NCI-H345 (cell line): ENCODE measurements at regions not wholly inside any gene's neighbourhood (a gene's known extent, or its start where the extent isn't known, plus 50 kb on each side); places are given as distances from the start of the nearest gene placed in this dataset.

Source experiments
- DNase-seq: peaks from one replicate; lab custom pipeline; 2025; lab: John Stamatoyannopoulos, UW

- no peak for DNase-seq
Measured at GRCh38 chr3:46090161-46090591, 62.9 kb upstream of the XCR1 start.

GRCh38 chr3:46089237-46090011 lies 62.1 kb upstream of the XCR1 start:
- DNase-seq = no peak

- DNase-seq = no peak
Measured at GRCh38 chr3:46087871-46088270, 60.6 kb upstream of the XCR1 start.

- no peak for DNase-seq
Measured at GRCh38 chr3:46086986-46087385, 59.7 kb upstream of the XCR1 start.

- DNase-seq = no peak
Measured at GRCh38 chr3:46086083-46086437, 58.8 kb upstream of the XCR1 start.

GRCh38 chr3:46085421-46086082 lies 58.3 kb upstream of the XCR1 start:
- DNase-seq = no peak

GRCh38 chr3:46083956-46084355 lies 56.7 kb upstream of the XCR1 start:
- no peak for DNase-seq

- DNase-seq = no peak
Measured at GRCh38 chr3:46082849-46083248, 55.6 kb upstream of the XCR1 start.

GRCh38 chr3:46082021-46082420 lies 54.7 kb upstream of the XCR1 start:
- no peak for DNase-seq

- DNase-seq = no peak
Measured at GRCh38 chr3:46080969-46081345, 53.7 kb upstream of the XCR1 start.

- no peak for DNase-seq
Measured at GRCh38 chr3:46080124-46080968, 53.1 kb upstream of the XCR1 start.

GRCh38 chr3:46078712-46079400 lies 51.6 kb upstream of the XCR1 start:
- peak; percentile 81 for DNase-seq
